HG02870 (cell line): ENCODE measurements at regions not wholly inside any gene's neighbourhood (a gene's known extent, or its start where the extent isn't known, plus 50 kb on each side); places are given as distances from the start of the nearest gene placed in this dataset.

ENCODE experiments used
- ATAC-seq: cut with Tn5 transposase; IDR thresholded peaks from one replicate; pipeline ENCODE4 v1.9.1; 2021; ENCODE audit warnings: mild to moderate bottlenecking, moderate library complexity; ENCODE audit not compliant: unreplicated experiment

DNA sequence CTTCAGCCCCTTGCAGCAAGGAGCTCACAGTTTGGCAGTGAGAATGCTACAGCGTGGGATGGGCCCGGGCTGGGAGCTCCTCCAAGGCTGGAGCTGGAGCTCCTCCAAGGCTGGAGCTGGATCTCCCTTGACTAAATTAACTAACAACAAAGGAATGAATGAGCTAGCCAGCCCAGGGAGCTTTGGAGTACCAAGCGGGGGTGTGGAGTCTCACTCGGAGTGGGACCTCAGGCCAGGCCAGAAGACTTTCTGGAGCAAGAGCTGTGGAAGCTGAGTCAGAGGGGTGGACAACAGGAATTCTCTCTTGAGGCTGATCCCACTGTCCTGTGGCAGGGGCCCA is 244.7 kb upstream of the HS6ST1 start:
- ATAC-seq: no peak

- ATAC-seq: no peak
Measured at GRCh38 chr2:128564131-128564530, 245.5 kb upstream of the HS6ST1 start.

DNA sequence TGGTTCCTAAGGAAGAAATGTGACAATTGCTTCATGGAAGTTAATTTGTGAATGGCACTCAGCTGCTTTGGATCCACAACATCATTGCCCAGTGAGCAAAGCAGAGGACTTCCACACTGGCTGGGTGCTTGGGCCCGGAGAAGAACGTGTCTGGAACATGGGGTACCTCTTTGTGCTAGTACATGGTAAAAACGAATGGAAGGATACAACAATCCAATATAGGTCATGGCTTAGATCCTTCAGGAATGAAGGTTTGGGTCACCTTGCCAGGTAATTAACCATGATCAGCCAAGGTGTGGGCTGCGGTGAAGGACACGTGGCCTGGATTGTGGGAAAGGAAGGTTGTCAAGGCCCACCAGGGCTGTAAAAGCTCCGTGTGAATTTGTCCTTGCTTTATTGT is 245.9 kb upstream of the HS6ST1 start:
- ATAC-seq: no peak

GRCh38 chr2:128565441-128565840 is 246.8 kb upstream of the HS6ST1 start:
- ATAC-seq: no peak

DNA sequence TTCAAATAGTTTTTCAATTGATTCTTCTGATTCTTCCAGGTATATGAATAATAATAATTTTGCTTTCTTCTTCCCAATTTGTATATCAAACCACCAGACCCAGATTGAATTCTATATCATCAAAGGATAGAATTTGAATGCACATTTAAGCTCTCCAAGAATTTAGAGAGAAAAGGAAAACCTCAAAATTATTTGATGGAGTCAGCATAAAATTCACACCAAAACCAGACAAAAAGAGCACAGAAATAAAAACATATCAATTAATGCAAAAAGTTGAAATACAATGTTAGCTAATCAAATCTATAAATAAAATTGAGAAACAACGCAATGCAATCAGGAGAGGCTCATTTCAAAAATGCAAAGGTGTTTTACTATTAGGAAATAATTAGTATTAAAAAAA is 248.0 kb upstream of the HS6ST1 start:
- no peak for ATAC-seq

- no peak for ATAC-seq
Measured at GRCh38 chr2:128568106-128568505, 249.4 kb upstream of the HS6ST1 start.

DNA sequence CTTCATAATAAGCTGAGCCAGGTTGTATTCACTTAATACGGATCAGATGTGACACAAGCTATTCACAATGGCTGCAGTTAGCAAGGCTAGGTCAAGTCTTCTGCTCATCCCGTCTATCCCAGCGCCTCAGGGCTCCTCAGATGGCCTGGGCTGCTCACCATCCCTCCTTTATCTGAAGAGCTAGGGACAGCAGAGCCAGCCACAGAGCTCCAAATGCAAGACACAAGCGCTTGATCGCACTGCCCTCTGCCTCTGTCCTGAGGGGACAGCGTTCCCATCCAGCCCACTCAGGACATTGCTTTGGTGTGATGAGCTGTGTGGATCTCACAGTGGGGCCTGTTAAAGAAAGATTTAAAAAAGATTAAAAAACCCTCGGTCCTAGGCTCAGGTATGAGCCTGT is 254.4 kb upstream of the HS6ST1 start:
- ATAC-seq: no peak

- ATAC-seq: no peak
Measured at GRCh38 chr2:128573531-128573930, 254.9 kb upstream of the HS6ST1 start.

DNA sequence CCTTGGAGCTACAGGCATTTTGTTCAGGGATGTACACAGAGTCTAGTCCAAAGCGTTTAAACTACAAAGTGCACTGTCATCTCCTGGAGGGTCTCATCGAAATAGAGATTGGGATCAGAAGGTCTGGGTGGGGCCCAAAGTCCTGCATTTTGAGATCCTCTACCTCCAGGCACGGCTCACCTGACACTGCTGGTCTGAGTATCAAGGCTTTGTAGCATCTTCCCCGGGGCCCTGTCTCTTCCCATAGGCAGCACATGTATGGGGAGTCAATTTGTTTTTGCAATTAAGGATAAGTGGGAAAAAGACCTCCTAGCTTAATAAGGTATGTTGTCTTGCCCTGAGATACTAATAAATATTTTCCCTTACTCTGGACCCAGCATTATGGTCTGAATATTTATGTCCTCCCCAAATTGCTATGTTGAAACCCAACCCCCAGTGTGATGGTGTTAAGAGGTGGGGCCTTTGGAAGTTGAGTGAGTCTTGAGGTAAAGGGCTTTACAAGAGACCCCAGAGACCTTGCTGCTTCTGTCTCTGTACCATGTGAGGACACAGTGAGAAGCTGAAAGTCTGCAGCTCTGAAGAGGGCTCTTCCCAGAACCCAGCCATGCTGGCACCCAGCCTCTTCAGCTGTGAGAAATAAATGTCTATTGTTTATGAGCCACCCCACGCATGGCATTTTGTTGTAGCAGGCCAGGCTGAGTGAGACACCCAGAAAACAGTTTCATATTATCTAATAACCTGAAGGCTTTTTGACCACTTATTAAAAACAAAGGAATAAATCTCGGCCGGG is 258.7 kb upstream of the HS6ST1 start:
- no peak for ATAC-seq

- ATAC-seq: no peak
Measured at GRCh38 chr2:128578406-128579390, 260.0 kb upstream of the HS6ST1 start.

DNA sequence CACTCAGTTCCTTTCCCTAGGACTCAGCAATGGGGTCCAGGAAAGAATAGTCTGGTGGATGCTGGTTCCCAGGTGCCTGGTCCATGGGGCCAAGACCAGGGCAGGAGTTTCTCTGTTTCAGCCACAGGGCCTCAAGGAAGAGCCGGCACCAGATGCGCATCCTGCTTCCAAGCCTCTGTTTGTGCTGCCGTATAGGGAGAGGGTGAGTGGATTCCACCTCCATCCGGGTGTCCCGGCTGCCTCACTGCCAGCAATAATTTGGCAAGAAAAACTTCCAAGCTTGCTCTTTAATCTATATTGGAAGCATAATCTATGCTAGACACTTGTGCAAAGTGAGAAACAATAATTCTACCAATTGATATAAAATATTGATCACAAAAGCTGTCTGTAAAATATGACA is 261.2 kb upstream of the HS6ST1 start:
- ATAC-seq: no peak

DNA sequence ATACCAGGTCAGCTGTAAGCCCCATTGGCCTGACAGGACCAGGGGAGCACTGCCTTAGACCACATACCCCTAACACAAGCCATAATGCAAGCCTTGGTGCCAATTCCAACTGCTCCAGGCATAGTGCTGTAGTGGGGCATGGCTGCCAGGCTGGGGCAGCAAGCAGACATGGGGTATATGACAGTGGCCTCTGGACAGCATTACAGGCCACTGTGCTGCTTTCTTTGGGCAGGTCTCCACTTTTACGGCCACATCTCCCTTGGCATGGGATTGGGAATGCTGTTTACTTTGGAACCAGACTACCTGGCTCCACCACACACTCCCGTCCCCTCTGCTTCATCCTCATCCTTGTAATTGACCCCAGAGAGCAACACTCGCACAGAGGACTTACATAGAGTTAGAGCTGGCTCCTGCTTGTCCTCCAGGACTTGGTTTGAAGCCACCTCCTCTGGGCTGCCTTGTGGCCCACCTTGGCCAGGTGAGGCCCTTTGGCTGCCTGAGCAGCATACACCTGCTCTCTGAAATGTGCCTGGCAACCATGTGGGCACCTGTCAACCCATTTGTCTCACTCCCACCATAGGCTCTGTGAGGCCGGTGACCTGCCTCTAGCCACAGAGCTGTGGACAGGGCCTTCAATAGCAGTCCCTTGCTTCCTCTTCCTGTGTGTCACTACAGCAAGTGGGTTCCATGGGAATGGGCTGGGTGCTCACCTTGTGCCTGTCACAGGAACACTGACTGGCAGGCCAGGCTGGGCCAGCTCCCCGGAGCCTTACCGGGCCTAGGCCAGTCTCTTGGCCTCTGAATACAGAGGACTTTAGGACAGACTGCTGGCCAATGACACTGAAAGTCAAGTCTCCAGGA is 262.6 kb upstream of the HS6ST1 start:
- ATAC-seq: no peak

DNA sequence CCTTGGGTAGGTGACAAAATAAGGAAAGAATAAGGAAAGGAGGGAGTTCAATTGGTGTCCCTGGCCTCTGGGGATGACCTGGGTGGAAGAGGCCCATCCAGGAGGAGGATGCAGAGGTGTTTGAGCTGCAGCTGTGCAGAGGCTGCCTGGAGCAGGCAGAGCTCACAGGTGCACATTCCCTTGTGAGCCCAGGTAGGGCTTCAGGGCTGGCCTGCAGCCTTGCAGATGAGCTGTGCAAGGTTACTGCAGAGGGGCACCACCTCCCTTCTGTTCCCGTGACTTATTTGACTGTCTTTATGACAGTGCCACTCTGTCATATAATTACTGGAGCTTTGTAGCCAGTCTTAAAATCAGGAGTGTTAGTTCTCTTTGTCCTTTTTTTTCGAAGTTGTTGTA is 263.2 kb upstream of the HS6ST1 start:
- no peak for ATAC-seq

GRCh38 chr2:128584296-128584890 is 265.7 kb upstream of the HS6ST1 start:
- ATAC-seq: no peak

DNA sequence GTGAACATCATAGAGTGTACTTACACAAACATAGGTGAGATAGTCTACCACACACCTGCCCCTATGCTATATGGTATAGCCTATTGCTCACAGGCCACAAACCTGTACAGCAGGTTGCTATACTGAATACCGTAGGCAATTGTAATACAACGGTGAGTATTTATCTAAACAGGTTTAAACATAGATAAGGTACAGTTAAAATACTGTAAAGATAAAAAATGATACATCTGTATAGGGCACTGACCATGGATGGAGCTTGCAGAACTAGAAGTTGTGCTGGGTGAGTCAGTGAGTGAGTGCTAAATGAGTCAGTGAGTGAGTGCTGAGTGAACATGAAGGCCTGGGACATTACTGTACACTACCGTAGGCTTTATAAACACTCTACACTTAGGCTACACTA is 267.0 kb upstream of the HS6ST1 start:
- no peak for ATAC-seq

DNA sequence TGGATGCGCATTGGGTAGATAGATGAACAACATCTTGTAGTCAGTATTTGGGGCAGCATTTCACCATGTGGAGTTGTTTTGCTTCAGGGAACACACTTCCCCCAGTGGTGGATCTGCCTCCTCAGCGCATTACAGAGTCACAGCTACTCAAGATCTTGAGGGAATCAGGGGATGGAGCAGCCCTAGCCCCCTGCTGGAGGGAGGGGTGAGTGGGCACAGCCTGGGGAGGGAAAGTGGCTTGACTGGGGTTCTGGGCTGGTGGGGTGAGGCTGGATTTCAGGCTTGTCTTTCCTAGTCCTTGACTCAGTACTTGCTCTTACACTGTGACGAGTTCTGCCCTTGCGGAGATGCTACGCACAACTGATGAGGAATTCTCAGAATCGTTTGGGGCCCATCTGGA is 271.0 kb upstream of the HS6ST1 start:
- no peak for ATAC-seq

- ATAC-seq: no peak
Measured at GRCh38 chr2:128590309-128591021, 271.8 kb upstream of the HS6ST1 start.

DNA sequence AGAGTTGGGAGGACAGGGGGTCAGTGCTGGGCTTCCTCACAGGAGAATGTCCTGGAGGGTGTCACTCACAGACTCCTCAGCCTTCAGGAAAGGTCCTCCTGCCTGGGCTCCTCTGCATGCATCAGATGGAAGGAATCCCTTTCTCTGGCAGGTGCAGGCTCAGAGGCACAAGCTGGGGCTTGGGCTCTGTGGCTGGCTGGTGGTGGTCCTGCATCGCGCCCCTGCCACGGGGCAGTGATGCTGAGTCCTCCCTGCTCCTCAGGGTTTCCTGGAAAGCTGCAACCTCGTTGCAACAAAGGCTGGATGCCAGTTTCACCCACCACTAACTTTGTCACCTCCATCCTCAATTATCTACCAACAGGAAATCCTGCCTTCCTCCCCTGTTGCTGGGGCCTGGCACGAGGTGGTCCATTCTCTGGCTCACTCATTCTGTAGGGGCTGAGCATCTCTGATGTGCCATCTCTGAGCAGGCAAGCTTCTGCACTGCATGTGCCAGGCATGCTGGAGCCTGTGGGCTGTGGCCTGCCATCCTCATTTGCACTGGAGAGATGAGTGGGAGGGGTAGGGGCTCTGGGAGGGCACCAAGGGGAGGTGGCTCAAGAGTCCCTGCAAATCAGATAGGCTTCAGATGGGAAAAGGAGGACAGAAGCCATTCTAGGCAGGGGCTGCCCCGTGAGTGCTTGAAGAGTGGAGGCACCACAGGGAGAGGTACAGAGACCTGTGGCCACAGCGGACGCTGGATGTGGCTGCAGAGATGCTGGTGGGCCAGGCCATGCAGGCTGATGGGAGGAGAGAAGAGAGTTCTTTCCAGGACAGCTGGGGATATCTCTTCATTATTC is 272.6 kb upstream of the HS6ST1 start:
- no peak for ATAC-seq
